SK-N-SH (cell line): ENCODE measurements at regions not wholly inside any gene's neighbourhood (a gene's known extent, or its start where the extent isn't known, plus 50 kb on each side); places are given as distances from the start of the nearest gene placed in this dataset.

Experiments used
- CTCF ChIA-PET: fragments of 300-600, 350-600 bp; formaldehyde crosslinking; extraction: SDS; loops from one replicate; lab custom pipeline; 2021; lab: Yijun Ruan, JAX
- POLR2A ChIA-PET: fragments of 350-600 bp; sonication (Branson Sonifier 250); formaldehyde crosslinking; extraction: SDS; loops from one replicate; lab custom pipeline; 2020; ENCODE audit warnings: antibody characterized with exemption, inconsistent platforms; lab: Yijun Ruan, JAX
- DNase-seq: peaks from one replicate; pipeline ENCODE4 v3.0.0; 2012
- H2AFZ ChIP-seq: fragments of 200-600 bp; sonication (generic); 2 replicates; pipeline ENCODE4 v1.8.1; 2016; ENCODE audit warnings: antibody characterized with exemption, mild to moderate bottlenecking, low read depth
- H3F3A ChIP-seq: fragments of 200-600 bp; sonication (generic); replicated peaks from 2 replicates; pipeline ENCODE3; 2016; ENCODE audit warnings: antibody characterized with exemption, mild to moderate bottlenecking; ENCODE audit not compliant: insufficient read depth
- H3K27ac ChIP-seq, 2 experiments: fragments of 200-500 bp in 1 of 2; fragments of 200-600 bp in 1 of 2; sonication (Bioruptor generic) in 1 of 2; sonication (generic), shearing (Covaris generic) in 1 of 2; 2 replicates each; pipeline versions ENCODE4 v1.5.1 to v1.6.1; 2014 to 2016; ENCODE audit warnings: low read depth in 2 of 2, inconsistent platforms in 1 of 2, low read length in 1 of 2, mild to moderate bottlenecking in 1 of 2, mixed read lengths in 1 of 2
- H3K27me3 ChIP-seq: fragments of 200-600 bp; sonication (generic), shearing (Covaris generic); 2 replicates; pipeline ENCODE4 v1.6.1; 2016; ENCODE audit warnings: mixed run types; ENCODE audit not compliant: insufficient read depth
- H3K36me3 ChIP-seq, 2 experiments: fragments of 200-500 bp in 1 of 2; fragments of 200-600 bp in 1 of 2; sonication (Bioruptor generic) in 1 of 2; sonication (generic) in 1 of 2; replicated peaks in 1 of 2; 2 replicates each; pipeline versions ENCODE3 to v1.5.1; 2014 to 2016; ENCODE audit warnings: low read length in 1 of 2, mild to moderate bottlenecking in 1 of 2; ENCODE audit not compliant: insufficient read depth in 2 of 2, control insufficient read depth in 1 of 2
- H3K4me1 ChIP-seq, 2 experiments: fragments of 200-500 bp in 1 of 2; fragments of 200-600 bp in 1 of 2; sonication (Bioruptor generic) in 1 of 2; sonication (generic), shearing (Covaris generic) in 1 of 2; 2 replicates each; pipeline versions ENCODE4 v1.5.1 to v1.6.1; 2014 to 2016; ENCODE audit warnings: low read depth in 1 of 2, low read length in 1 of 2, mixed run types in 1 of 2; ENCODE audit not compliant: insufficient read depth in 2 of 2, control insufficient read depth in 1 of 2
- H3K4me2 ChIP-seq: fragments of 200-600 bp; sonication (generic), shearing (Covaris generic); 2 replicates; pipeline ENCODE4 v1.6.1; 2017; ENCODE audit warnings: mixed run types
- H3K4me3 ChIP-seq, 2 experiments: fragments of 200-500 bp in 1 of 2; fragments of 200-600 bp in 1 of 2; sonication (Bioruptor generic) in 1 of 2; sonication (generic), shearing (Covaris generic) in 1 of 2; 2 replicates each; pipeline versions ENCODE4 v1.5.1 to v1.8.1; 2014 to 2016; ENCODE audit warnings: low read depth in 2 of 2, inconsistent platforms in 1 of 2, low read length in 1 of 2, mild to moderate bottlenecking in 1 of 2, mixed read lengths in 1 of 2, moderate library complexity in 1 of 2
- H3K79me2 ChIP-seq: fragments of 200-600 bp; sonication (generic); 2 replicates; pipeline ENCODE4 v1.8.1; 2017; ENCODE audit warnings: mild to moderate bottlenecking; ENCODE audit not compliant: insufficient read depth
- H3K9ac ChIP-seq: fragments of 200-600 bp; sonication (generic); 2 replicates; pipeline ENCODE4 v1.6.1; 2017; ENCODE audit warnings: mixed run types
- H3K9me2 ChIP-seq: fragments of 200-600 bp; sonication (generic); 2 replicates; pipeline ENCODE4 v1.6.1; 2017; ENCODE audit warnings: mixed run types
- H3K9me3 ChIP-seq: fragments of 200-600 bp; sonication (generic); 2 replicates; pipeline ENCODE4 v1.6.1; 2017; ENCODE audit warnings: mixed run types, mild to moderate bottlenecking, moderate library complexity
- H4K20me1 ChIP-seq: fragments of 200-600 bp; sonication (generic); 2 replicates; pipeline ENCODE4 v1.6.1; 2017; ENCODE audit warnings: mild to moderate bottlenecking, mixed run types; ENCODE audit not compliant: insufficient read depth
- CHD2 ChIP-seq: fragments of 150-350 bp; IDR thresholded peaks from 2 replicates; pipeline ENCODE4 v1.6.1; 2018; ENCODE audit warnings: low read length; ENCODE audit not compliant: partially characterized antibody
- EP300 ChIP-seq, 2 experiments: IDR thresholded peaks; 2 replicates each; pipeline versions ENCODE4 v1.4.0 to v1.6.1; 2012; ENCODE audit warnings: borderline replicate concordance in 1 of 2, low read depth in 1 of 2, low read length in 1 of 2
- EZH2phosphoT487 ChIP-seq: fragments of 200-600 bp; sonication (generic); IDR thresholded peaks from 2 replicates; pipeline ENCODE4 v1.6.1; 2017; ENCODE audit warnings: low read depth, mixed run types, mild to moderate bottlenecking, antibody characterized with exemption, moderate library complexity, borderline replicate concordance
- FOSL2 ChIP-seq: IDR thresholded peaks from 2 replicates; pipeline ENCODE4 v1.4.0; 2012; ENCODE audit warnings: low read depth, mild to moderate bottlenecking, moderate library complexity, borderline replicate concordance
- GATA2 ChIP-seq: sonication (generic); formaldehyde crosslinking; IDR thresholded peaks from 2 replicates; pipeline ENCODE4 v1.5.0; 2020; ENCODE audit warnings: mild to moderate bottlenecking, missing genetic modification reagents
- JUND ChIP-seq: IDR thresholded peaks from 2 replicates; pipeline ENCODE4 v1.4.0; 2012
- MAX ChIP-seq: IDR thresholded peaks from 2 replicates; pipeline ENCODE4 v1.4.0; 2012; ENCODE audit warnings: low read depth
- MEF2A ChIP-seq: IDR thresholded peaks from 2 replicates; pipeline ENCODE4 v1.4.0; 2012; ENCODE audit warnings: low read depth, borderline replicate concordance
- NFIC ChIP-seq: IDR thresholded peaks from 2 replicates; pipeline ENCODE4 v1.4.0; 2012; ENCODE audit warnings: borderline replicate concordance
- SMC3 ChIP-seq: IDR thresholded peaks from 2 replicates; pipeline ENCODE4 v1.6.1; 2012; ENCODE audit warnings: low read depth, low read length, improper control_type of control experiment
- TCF12 ChIP-seq: IDR thresholded peaks from 2 replicates; pipeline ENCODE4 v1.4.0; 2012
- USF1 ChIP-seq: IDR thresholded peaks from 2 replicates; pipeline ENCODE4 v1.4.0; 2012; ENCODE audit warnings: low read depth, borderline replicate concordance
- YY1 ChIP-seq: IDR thresholded peaks from 2 replicates; pipeline ENCODE4 v1.4.0; 2012; ENCODE audit warnings: low read depth, mild to moderate bottlenecking
- WGBS: methylation state at CpG from one replicate; pipeline ENCODE4 v1.1.6; 2017; ENCODE audit warnings: low lambda C conversion rate; 5-methylcytosine and 5-hydroxymethylcytosine counted together
- TF ChIP-seq, protein P1 (sequence below): IDR thresholded peaks from 2 replicates; pipeline ENCODE4 v1.6.1; 2012; ENCODE audit warnings: mild to moderate bottlenecking, low read depth, low read length, moderate library complexity

GRCh38 chr2:21607572-21607971 lies 483.8 kb downstream of the TDRD15 start (continued):
- TF ChIP-seq GATA2 (CRISPR knock-in tag), result no peak
- TF ChIP-seq MAX, result no peak

- H3K79me2 ChIP-seq, result no peaks in the 10 kb centered on the region
- H2AFZ ChIP-seq, result no peak overlapping the region
- no peaks in the 10 kb centered on the region for H3K4me1 ChIP-seq
- CTCF ChIA-PET, result no interaction called here
- no peak for DNase-seq
- TF ChIP-seq YY1 (no peak), MEF2A (no peak), TCF12 (no peak), CHD2 (no peak), NFIC (no peak), USF1 (no peak), FOSL2 (no peak), JUND (no peak), SMC3 (no peak), MAX (no peak), EP300 (IDR thresholded peaks at IDR 0.05; ENCODE audit: borderline replicate concordance in 1 of 2, low read depth in 1 of 2, low read length in 1 of 2) (no peak), EZH2phosphoT487 (no peak)
- TF ChIP-seq, protein P1, sequence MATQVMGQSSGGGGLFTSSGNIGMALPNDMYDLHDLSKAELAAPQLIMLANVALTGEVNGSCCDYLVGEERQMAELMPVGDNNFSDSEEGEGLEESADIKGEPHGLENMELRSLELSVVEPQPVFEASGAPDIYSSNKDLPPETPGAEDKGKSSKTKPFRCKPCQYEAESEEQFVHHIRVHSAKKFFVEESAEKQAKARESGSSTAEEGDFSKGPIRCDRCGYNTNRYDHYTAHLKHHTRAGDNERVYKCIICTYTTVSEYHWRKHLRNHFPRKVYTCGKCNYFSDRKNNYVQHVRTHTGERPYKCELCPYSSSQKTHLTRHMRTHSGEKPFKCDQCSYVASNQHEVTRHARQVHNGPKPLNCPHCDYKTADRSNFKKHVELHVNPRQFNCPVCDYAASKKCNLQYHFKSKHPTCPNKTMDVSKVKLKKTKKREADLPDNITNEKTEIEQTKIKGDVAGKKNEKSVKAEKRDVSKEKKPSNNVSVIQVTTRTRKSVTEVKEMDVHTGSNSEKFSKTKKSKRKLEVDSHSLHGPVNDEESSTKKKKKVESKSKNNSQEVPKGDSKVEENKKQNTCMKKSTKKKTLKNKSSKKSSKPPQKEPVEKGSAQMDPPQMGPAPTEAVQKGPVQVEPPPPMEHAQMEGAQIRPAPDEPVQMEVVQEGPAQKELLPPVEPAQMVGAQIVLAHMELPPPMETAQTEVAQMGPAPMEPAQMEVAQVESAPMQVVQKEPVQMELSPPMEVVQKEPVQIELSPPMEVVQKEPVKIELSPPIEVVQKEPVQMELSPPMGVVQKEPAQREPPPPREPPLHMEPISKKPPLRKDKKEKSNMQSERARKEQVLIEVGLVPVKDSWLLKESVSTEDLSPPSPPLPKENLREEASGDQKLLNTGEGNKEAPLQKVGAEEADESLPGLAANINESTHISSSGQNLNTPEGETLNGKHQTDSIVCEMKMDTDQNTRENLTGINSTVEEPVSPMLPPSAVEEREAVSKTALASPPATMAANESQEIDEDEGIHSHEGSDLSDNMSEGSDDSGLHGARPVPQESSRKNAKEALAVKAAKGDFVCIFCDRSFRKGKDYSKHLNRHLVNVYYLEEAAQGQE, result no peak
- TF ChIP-seq, all 33 proteins: peak for 0
- Histone ChIP-seq H3K9me2 (no peaks in the 10 kb centered on the region), H3K9me3 (0 out of 2 replicates have a peak, but pooled peaks cover 9% of the 10 kb centered on the region), H3F3A (no peaks in the 10 kb centered on the region), H3K27ac (no peak overlapping the region), H4K20me1 (no peaks in the 10 kb centered on the region), H3K4me2 (no peak overlapping the region), H3K36me3 (no peaks in the 10 kb centered on the region), H3K4me3 (no peak overlapping the region), H3K27me3 (no peaks in the 10 kb centered on the region), H3K9ac (no peak overlapping the region)
- WGBS, result 34% methylated on average over 3 of the region's 3 CpGs
- POLR2A ChIA-PET, result no interaction called here
These were observed 486.5 kb downstream of the TDRD15 start for GRCh38 chr2:21610304-21610703.
